Thoracic aorta (tissue), 2 donors: ENCODE measurements at regions not wholly inside any gene's neighbourhood (a gene's known extent, or its start where the extent isn't known, plus 50 kb on each side); places are given as distances from the start of the nearest gene placed in this dataset.

Source experiments
- ATAC-seq: fragments of 150-250 bp; one replicate; pipeline ENCODE4 v1.8.0; 2017; ENCODE audit warnings: low read depth; ENCODE audit not compliant: insufficient number of reproducible peaks, low FRiP score
- DNase-seq: peaks from one replicate; pipeline ENCODE4 v3.0.0-alpha.2; 2020; ENCODE audit warnings: low spot score
- H3K27ac ChIP-seq, 2 donors: fragments of 200-600 bp; sonication (generic); 1 replicate in 1 of 2; 2 replicates in 1 of 2; pipeline ENCODE4 v1.5.1; 2016; ENCODE audit warnings: mild to moderate bottlenecking in 2 of 2, moderate library complexity in 2 of 2
- H3K27me3 ChIP-seq: fragments of 200-600 bp; sonication (generic); replicated peaks from 2 replicates; pipeline ENCODE4 v1.6.0; 2016; ENCODE audit warnings: mild to moderate bottlenecking; ENCODE audit not compliant: insufficient read depth
- H3K36me3 ChIP-seq: fragments of 200-600 bp; sonication (generic); one replicate; pipeline ENCODE4 v1.5.1; 2016
- H3K4me1 ChIP-seq, 2 donors: fragments of 200-600 bp; sonication (generic); 1 replicate in 1 of 2; 2 replicates in 1 of 2; pipeline versions ENCODE4 v1.5.1 to v1.6.0; 2016; ENCODE audit warnings: low read depth in 2 of 2, mild to moderate bottlenecking in 1 of 2; ENCODE audit not compliant: control insufficient read depth in 1 of 2
- H3K4me3 ChIP-seq: fragments of 200-600 bp; sonication (generic); 2 replicates; pipeline ENCODE4 v1.5.1; 2016; ENCODE audit warnings: mild to moderate bottlenecking
- H3K9me3 ChIP-seq: fragments of 200-600 bp; sonication (generic); 2 replicates; pipeline ENCODE4 v1.5.1; 2016
- TF ChIP-seq, protein P1 (sequence below): fragments of 200-600 bp; sonication (generic); IDR thresholded peaks from one replicate; pipeline ENCODE4 v1.5.1; 2019; ENCODE audit warnings: antibody characterized with exemption

DNA sequence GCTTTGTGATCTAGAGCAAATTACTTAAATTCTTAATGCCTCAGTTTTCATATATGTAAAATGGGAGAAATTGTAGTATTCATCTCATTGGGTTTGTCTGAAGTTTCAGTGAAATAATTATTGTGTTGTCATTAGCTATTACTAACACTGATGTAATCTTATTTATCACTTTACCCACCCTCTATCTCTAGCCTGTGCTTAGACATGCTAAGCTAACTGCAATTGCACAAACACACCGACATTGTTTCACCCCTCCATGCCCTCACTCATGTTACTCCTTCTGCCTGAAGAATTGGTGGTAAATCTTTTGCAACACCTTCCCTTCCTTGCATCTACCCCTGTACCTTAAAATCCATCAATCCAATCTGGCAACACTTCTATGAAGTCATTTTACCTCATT, 241.6 kb downstream of the BCAT1 start:
- no peak for ATAC-seq
- DNase-seq: no peak
- no peaks in the 10 kb centered on the region for H3K27me3 ChIP-seq
- TF ChIP-seq, protein P1, sequence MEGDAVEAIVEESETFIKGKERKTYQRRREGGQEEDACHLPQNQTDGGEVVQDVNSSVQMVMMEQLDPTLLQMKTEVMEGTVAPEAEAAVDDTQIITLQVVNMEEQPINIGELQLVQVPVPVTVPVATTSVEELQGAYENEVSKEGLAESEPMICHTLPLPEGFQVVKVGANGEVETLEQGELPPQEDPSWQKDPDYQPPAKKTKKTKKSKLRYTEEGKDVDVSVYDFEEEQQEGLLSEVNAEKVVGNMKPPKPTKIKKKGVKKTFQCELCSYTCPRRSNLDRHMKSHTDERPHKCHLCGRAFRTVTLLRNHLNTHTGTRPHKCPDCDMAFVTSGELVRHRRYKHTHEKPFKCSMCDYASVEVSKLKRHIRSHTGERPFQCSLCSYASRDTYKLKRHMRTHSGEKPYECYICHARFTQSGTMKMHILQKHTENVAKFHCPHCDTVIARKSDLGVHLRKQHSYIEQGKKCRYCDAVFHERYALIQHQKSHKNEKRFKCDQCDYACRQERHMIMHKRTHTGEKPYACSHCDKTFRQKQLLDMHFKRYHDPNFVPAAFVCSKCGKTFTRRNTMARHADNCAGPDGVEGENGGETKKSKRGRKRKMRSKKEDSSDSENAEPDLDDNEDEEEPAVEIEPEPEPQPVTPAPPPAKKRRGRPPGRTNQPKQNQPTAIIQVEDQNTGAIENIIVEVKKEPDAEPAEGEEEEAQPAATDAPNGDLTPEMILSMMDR: no peak
- peaks cover 9 to 12% of the 10 kb centered on the region in 2 donors for H3K4me1 ChIP-seq
- no peaks in the 10 kb centered on the region for H3K36me3 ChIP-seq
- no peak overlapping the region for H3K4me3 ChIP-seq
- H3K9me3 ChIP-seq: no peaks in the 10 kb centered on the region
- H3K27ac ChIP-seq: no peak overlapping the region

DNA sequence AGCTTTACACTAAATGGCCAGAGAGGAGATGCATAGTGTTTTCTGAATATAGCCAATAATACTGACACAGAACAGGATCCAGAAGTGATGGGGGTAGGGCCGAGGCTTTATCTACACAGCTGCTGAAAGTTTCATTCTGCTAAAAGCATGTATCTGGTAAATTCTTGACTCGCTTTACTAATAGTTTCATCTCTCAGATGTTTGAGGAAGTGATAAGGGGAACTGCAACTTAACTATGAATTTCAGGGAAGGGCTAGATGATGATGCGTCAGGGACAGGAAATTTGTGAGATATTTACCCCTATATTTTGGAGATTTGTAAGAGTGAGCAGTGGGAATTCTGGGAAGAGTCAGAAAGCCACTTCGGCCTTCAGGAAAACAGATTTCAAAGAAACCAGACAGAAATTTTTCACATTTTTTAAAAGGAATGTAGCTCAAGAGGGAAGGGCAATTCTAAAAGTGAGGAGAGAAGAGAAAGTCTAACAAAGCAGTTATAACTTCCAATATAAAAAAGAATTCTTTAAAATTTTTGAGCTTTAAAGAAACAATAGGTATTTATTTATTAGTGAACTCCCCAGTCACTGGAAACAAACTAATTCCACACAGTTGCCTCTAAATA, 243.1 kb downstream of the BCAT1 start:
- Histone ChIP-seq H3K27me3 (no peaks in the 10 kb centered on the region), H3K36me3 (no peaks in the 10 kb centered on the region), H3K9me3 (no peaks in the 10 kb centered on the region), H3K4me1 (peaks cover 9 to 12% of the 10 kb centered on the region in 2 donors), H3K4me3 (no peak overlapping the region), H3K27ac (no peak overlapping the region)
- TF ChIP-seq, protein P1: no peak
- no peak for DNase-seq
- no peak for ATAC-seq

DNA sequence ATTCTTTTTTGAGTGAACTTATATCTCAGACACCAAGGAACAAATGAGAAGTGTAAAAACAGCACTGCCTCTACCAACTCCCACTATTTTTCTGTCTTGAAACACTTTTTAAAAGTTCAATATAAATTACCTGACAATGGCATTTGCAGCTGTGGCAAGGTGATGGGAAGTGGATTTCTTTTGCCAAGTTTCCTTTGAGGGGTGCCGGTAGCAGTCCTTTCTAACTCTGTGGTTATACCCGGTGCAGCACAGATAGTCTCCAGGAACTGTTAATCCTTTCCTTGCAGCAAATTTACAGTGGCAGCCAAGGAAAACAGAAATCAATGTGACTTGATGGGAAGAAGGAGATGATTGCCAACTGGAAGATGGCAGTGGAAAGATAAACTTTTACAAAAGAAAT, 243.7 kb downstream of the BCAT1 start:
- H3K36me3 ChIP-seq: no peaks in the 10 kb centered on the region
- no peaks in the 10 kb centered on the region for H3K27me3 ChIP-seq
- TF ChIP-seq, protein P1: no peak
- H3K9me3 ChIP-seq: no peaks in the 10 kb centered on the region
- ATAC-seq: no peak
- no peak overlapping the region for H3K4me3 ChIP-seq
- H3K4me1 ChIP-seq: peaks cover 9 to 12% of the 10 kb centered on the region in 2 donors
- H3K27ac ChIP-seq: no peak overlapping the region
- no peak for DNase-seq

DNA sequence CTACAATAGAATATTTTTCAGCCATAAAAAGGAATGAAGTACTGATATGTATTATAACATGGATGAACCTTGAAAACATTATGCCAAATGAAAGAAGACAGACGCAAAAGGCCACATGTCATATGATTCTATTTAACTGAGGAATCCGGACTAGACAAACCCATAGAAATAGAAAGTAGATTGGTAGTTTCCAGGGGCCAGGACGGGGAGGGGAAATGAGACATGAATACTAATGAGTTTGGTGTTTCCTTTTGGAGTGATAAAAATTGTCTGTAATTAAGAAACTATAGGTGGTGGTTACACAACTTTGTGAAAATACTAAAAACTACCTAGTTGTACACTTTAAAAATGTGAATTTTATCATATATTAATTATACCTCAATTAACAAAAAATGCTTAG, 247.6 kb downstream of the BCAT1 start:
- Histone ChIP-seq H3K4me3 (no peak overlapping the region), H3K36me3 (no peaks in the 10 kb centered on the region), H3K4me1 (peaks cover 9 to 12% of the 10 kb centered on the region in 2 donors), H3K27me3 (no peaks in the 10 kb centered on the region), H3K9me3 (no peaks in the 10 kb centered on the region), H3K27ac (no peak overlapping the region)
- ATAC-seq (no peak), DNase-seq (no peak)
- TF ChIP-seq, protein P1: no peak

DNA sequence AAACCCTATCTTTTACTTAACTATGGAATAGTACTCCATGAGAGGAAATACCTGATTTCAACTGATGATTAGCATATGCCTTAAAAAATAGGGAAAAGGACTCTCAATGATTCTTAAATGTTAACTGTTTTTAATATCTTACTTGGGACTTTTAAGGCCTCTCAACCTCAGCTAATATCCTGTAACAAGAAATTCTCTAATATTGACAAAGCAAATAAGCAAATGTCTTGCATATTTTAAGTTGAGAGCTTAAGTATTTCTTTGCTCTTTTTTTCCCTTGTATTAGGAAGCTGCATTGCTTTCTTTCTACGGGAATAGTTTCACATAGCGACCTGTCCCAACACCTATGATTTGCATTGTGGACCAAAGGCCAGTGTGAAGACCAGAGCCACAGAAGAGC, 249.9 kb downstream of the BCAT1 start:
- no peak overlapping the region for H3K27ac ChIP-seq
- H3K36me3 ChIP-seq: no peaks in the 10 kb centered on the region
- H3K27me3 ChIP-seq: no peaks in the 10 kb centered on the region
- H3K4me1 ChIP-seq: peaks cover 0 to 7% of the 10 kb centered on the region in 2 donors
- no peak overlapping the region for H3K4me3 ChIP-seq
- no peaks in the 10 kb centered on the region for H3K9me3 ChIP-seq
- ATAC-seq (no peak), DNase-seq (no peak)
- TF ChIP-seq, protein P1: no peak
